A549 (cell line): ENCODE measurements at regions not wholly inside any gene's neighbourhood (a gene's known extent, or its start where the extent isn't known, plus 50 kb on each side); places are given as distances from the start of the nearest gene placed in this dataset.

ENCODE experiments used
- ATAC-seq, 2 experiments: fragments of 200-7000 bp in 1 of 2; fragments of >200 bp in 1 of 2; cut with Nextera tagmentation in 1 of 2; cut with Tn5 transposase in 1 of 2; 3 replicates each; pipeline versions ENCODE4 v1.8.0 to v1.9.1; 2018 to 2020; ENCODE audit warnings: mild to moderate bottlenecking in 1 of 2, moderate library complexity in 1 of 2
- CTCF ChIA-PET: fragments of 300-600 bp; sonication (Branson Sonifier 250); formaldehyde crosslinking; extraction: SDS; loops from one replicate; lab custom pipeline; 2021; ENCODE audit warnings: antibody characterized with exemption, inconsistent platforms; lab: Yijun Ruan, JAX
- POLR2A ChIA-PET: fragments of 350-600 bp; formaldehyde crosslinking; extraction: SDS; loops from one replicate; lab custom pipeline; 2021; ENCODE audit warnings: antibody characterized with exemption, inconsistent platforms; lab: Yijun Ruan, JAX
- DNase-seq, 2 experiments: peaks; one replicate each; pipeline versions ENCODE4 v3.0.0 to v3.0.0-alpha.2; 2011 to 2016; ENCODE audit warnings: low read depth in 1 of 2, low spot score in 1 of 2
- FAIRE-seq: peaks from 2 replicates; lab custom pipeline; 2011; peaks lifted over from hg19 to GRCh38; lab: Jason Lieb, UNC
- H3K27ac ChIP-seq, 2 experiments: fragments of >200 bp; sonication (Bioruptor Twin); formaldehyde crosslinking; 3 replicates each; pipeline ENCODE4 v1.5.1; 2016 to 2017
- H3K4me1 ChIP-seq: fragments of >200 bp; sonication (Bioruptor Twin); formaldehyde crosslinking; 3 replicates; pipeline ENCODE4 v1.6.1; 2016
- H3K4me2 ChIP-seq: fragments of >200 bp; sonication (Bioruptor Twin); formaldehyde crosslinking; 3 replicates; pipeline ENCODE4 v1.6.1; 2016
- H3K4me3 ChIP-seq: fragments of >200 bp; sonication (Bioruptor Twin); formaldehyde crosslinking; 3 replicates; pipeline ENCODE4 v1.5.1; 2016
- H3K9me3 ChIP-seq: fragments of >200 bp; sonication (Bioruptor Twin); formaldehyde crosslinking; 3 replicates; pipeline ENCODE4 v1.6.1; 2016
- ATOH8 ChIP-seq: fragments of 250-450 bp; sonication (Bioruptor Pico); IDR thresholded peaks from 2 replicates; pipeline ENCODE4 v1.5.0; 2020; ENCODE audit warnings: low read depth, mild to moderate bottlenecking, moderate library complexity
- BCL3 ChIP-seq: fragments of >200 bp; sonication (Bioruptor Twin); formaldehyde crosslinking; IDR thresholded peaks from 3 replicates; pipeline ENCODE4 v1.6.1; 2016
- BHLHE40 ChIP-seq: IDR thresholded peaks from 2 replicates; pipeline ENCODE4 v1.6.1; 2012; ENCODE audit warnings: low read depth, low read length, inconsistent platforms
- CBX8 ChIP-seq: fragments of 200-600 bp; sonication (generic); IDR thresholded peaks from 2 replicates; pipeline ENCODE4 v1.6.1; 2016
- CHD2 ChIP-seq: fragments of 150-350 bp; IDR thresholded peaks from 2 replicates; pipeline ENCODE4 v1.6.1; 2014; ENCODE audit warnings: low read length; ENCODE audit not compliant: partially characterized antibody
- CTCF ChIP-seq: fragments of >200 bp; sonication (Bioruptor Twin); formaldehyde crosslinking; IDR thresholded peaks from 3 replicates; pipeline ENCODE4 v1.5.1; 2016
- EHF ChIP-seq: fragments of 250-450 bp; sonication (Bioruptor Pico); IDR thresholded peaks from 2 replicates; pipeline ENCODE4 v1.5.0; 2020; ENCODE audit warnings: mild to moderate bottlenecking
- FOXS1 ChIP-seq: fragments of 250-450 bp; sonication (Bioruptor Pico); IDR thresholded peaks from 2 replicates; pipeline ENCODE4 v1.5.0; 2020; ENCODE audit warnings: mild to moderate bottlenecking, moderate library complexity
- GATA3 ChIP-seq: IDR thresholded peaks from 2 replicates; pipeline ENCODE4 v1.6.1; 2012; ENCODE audit warnings: borderline replicate concordance
- HEYL ChIP-seq: fragments of 250-450 bp; sonication (Bioruptor Pico); IDR thresholded peaks from 2 replicates; pipeline ENCODE4 v1.8.0; 2021; ENCODE audit warnings: mild to moderate bottlenecking, moderate library complexity
- HOXA7 ChIP-seq: fragments of 250-450 bp; sonication (Bioruptor Pico); IDR thresholded peaks from 2 replicates; pipeline ENCODE4 v1.5.0; 2020; ENCODE audit warnings: mild to moderate bottlenecking, moderate library complexity
- KDM1A ChIP-seq: fragments of 200-600 bp; sonication (generic); IDR thresholded peaks from 2 replicates; pipeline ENCODE4 v1.6.1; 2016; ENCODE audit warnings: low read depth, mild to moderate bottlenecking
- KDM5A ChIP-seq: fragments of 200-600 bp; sonication (generic); IDR thresholded peaks from 2 replicates; pipeline ENCODE4 v1.6.1; 2016; ENCODE audit warnings: antibody characterized with exemption, mild to moderate bottlenecking
- MAZ ChIP-seq: fragments of 150-350 bp; IDR thresholded peaks from 2 replicates; pipeline ENCODE4 v1.6.1; 2014; ENCODE audit warnings: antibody characterized with exemption, low read depth, low read length, borderline replicate concordance
- NPAS2 ChIP-seq: fragments of 250-450 bp; sonication (Bioruptor Pico); IDR thresholded peaks from 2 replicates; pipeline ENCODE4 v1.8.0; 2022; ENCODE audit warnings: mild to moderate bottlenecking, moderate library complexity, borderline replicate concordance
- NR3C1 ChIP-seq: fragments of >200 bp; sonication (Bioruptor Twin); formaldehyde crosslinking; IDR thresholded peaks from 3 replicates; pipeline ENCODE4 v1.6.1; 2017
- PHF8 ChIP-seq: fragments of 200-600 bp; sonication (generic); IDR thresholded peaks from 2 replicates; pipeline ENCODE4 v1.6.1; 2016; ENCODE audit warnings: low read depth, mild to moderate bottlenecking, antibody characterized with exemption, moderate library complexity, borderline replicate concordance
- POLR2AphosphoS2 ChIP-seq: conservative IDR thresholded peaks from 2 replicates; pipeline ENCODE4 v1.6.1; 2012; ENCODE audit warnings: low read length, improper control_type of control experiment, inconsistent platforms
- RAD21 ChIP-seq, 2 experiments: fragments of >200 bp in 1 of 2; sonication (Bioruptor Twin) in 1 of 2; formaldehyde crosslinking in 1 of 2; IDR thresholded peaks in 1 of 2; conservative IDR thresholded peaks in 1 of 2; 2 replicates in 1 of 2; 3 replicates in 1 of 2; pipeline ENCODE4 v1.6.1; 2012 to 2018; ENCODE audit warnings: inconsistent platforms in 1 of 2
- RFX5 ChIP-seq: fragments of 450-650 bp; IDR thresholded peaks from 2 replicates; pipeline ENCODE4 v1.7.1; 2014; ENCODE audit warnings: antibody characterized with exemption, mild to moderate bottlenecking, moderate library complexity
- RNF2 ChIP-seq: fragments of 200-600 bp; sonication (generic); IDR thresholded peaks from 2 replicates; pipeline ENCODE4 v1.6.1; 2016; ENCODE audit warnings: low read depth, mild to moderate bottlenecking, antibody characterized with exemption, moderate library complexity, borderline replicate concordance
- SREBF2 ChIP-seq: fragments of 450-650 bp; IDR thresholded peaks from 2 replicates; pipeline ENCODE4 v1.6.1; 2014; ENCODE audit warnings: mild to moderate bottlenecking, moderate library complexity
- USF2 ChIP-seq: fragments of 450-650 bp; IDR thresholded peaks from 2 replicates; pipeline ENCODE4 v1.6.1; 2014; ENCODE audit warnings: antibody characterized with exemption
- ZFP36 ChIP-seq: fragments of 450-650 bp; IDR thresholded peaks from 2 replicates; pipeline ENCODE4 v1.6.1; 2014; ENCODE audit warnings: borderline replicate concordance; ENCODE audit not compliant: partially characterized antibody
- WGBS: methylation state at CpG from one replicate; pipeline ENCODE4 v1.1.6; 2017; ENCODE audit errors: missing lambda C conversion rate; 5-methylcytosine and 5-hydroxymethylcytosine counted together

GRCh38 chrX:127138218-127138617 is 318.7 kb downstream of the PRR32 start (continued):
- TF ChIP-seq GATA3: no peak

GRCh38 chrX:127177966-127178365 is 358.4 kb downstream of the PRR32 start:
- ATAC-seq: no peak
- Histone ChIP-seq H3K9me3 (no peaks in the 10 kb centered on the region), H3K4me3 (no peak overlapping the region), H3K4me1 (no peaks in the 10 kb centered on the region), H3K4me2 (no peak overlapping the region), H3K27ac (no peak overlapping the region)
- 2% methylated on average over 3 of the region's 3 CpGs for WGBS
- POLR2A ChIA-PET: no interaction called here
- peak; percentile 73 for FAIRE-seq
- TF ChIP-seq BCL3 (no peak), HOXA7 (no peak), MAZ (no peak), PHF8 (no peak), CBX8 (no peak), EHF (CRISPR knock-in tag) (no peak), NPAS2 (CRISPR knock-in tag) (no peak), KDM5A (no peak), RNF2 (no peak), NR3C1 (no peak), ATOH8 (CRISPR knock-in tag) (no peak), FOXS1 (CRISPR knock-in tag) (no peak), POLR2AphosphoS2 (no peak), SREBF2 (no peak)
- CTCF ChIA-PET: no interaction called here
- DNase-seq: no peak

- POLR2A ChIA-PET: no interaction called here
- peak in 1 of 2 experiments; percentile 0 for DNase-seq
- H3K4me2 ChIP-seq: no peak overlapping the region
- ATAC-seq: no peak
- no peaks in the 10 kb centered on the region for H3K9me3 ChIP-seq
- FAIRE-seq: peak; percentile 92
- WGBS: 16% methylated on average over 3 of the region's 3 CpGs
- no peak overlapping the region for H3K4me3 ChIP-seq
- no peak for TF ChIP-seq NR3C1
- no peak for TF ChIP-seq KDM1A
- TF ChIP-seq BHLHE40: no peak
- TF ChIP-seq CBX8: no peak
- TF ChIP-seq USF2: no peak
- no peak for TF ChIP-seq RAD21 (conservative IDR thresholded peaks at IDR 0.05 in 1 of 2, IDR thresholded peaks at IDR 0.05 in 1 of 2)
- TF ChIP-seq HEYL (CRISPR knock-in tag): no peak
- no peak for TF ChIP-seq CHD2
- no peak for TF ChIP-seq ZFP36
- TF ChIP-seq CTCF: no peak
- no peak for TF ChIP-seq RFX5
- CTCF ChIA-PET: no interaction called here
- H3K27ac ChIP-seq: no peak overlapping the region
- H3K4me1 ChIP-seq: no peaks in the 10 kb centered on the region
Measured at GRCh38 chrX:127187095-127187494, 367.6 kb downstream of the PRR32 start.
